LNCAP (cell line): ENCODE measurements at regions not wholly inside any gene's neighbourhood (a gene's known extent, or its start where the extent isn't known, plus 50 kb on each side); places are given as distances from the start of the nearest gene placed in this dataset.

ENCODE experiments used
- TF ChIP-seq, protein P1 (sequence below): fragments of 450-650 bp; IDR thresholded peaks from 2 replicates; pipeline ENCODE4 v1.5.1; 2017; ENCODE audit warnings: mild to moderate bottlenecking

DNA sequence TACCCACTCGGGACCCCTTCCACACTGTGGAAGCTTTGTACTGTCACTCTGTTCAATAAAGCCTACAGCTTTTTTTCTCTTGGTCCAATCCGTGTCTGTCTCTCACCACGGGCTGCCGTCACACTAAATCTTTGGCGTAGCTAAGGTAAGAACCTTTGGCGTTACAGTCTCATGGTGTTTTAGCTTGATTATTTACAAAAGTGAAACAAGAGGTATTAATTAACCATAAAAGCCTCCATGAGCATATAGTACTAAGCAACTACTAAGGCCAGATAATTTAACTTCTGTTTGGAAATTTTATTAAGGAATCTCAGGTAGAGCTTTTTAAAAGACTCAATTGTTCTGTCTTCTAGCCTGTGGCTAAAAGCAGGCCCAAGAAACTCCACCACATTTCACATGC, 370.7 kb upstream of the TRPC7 start:
- TF ChIP-seq, protein P1, sequence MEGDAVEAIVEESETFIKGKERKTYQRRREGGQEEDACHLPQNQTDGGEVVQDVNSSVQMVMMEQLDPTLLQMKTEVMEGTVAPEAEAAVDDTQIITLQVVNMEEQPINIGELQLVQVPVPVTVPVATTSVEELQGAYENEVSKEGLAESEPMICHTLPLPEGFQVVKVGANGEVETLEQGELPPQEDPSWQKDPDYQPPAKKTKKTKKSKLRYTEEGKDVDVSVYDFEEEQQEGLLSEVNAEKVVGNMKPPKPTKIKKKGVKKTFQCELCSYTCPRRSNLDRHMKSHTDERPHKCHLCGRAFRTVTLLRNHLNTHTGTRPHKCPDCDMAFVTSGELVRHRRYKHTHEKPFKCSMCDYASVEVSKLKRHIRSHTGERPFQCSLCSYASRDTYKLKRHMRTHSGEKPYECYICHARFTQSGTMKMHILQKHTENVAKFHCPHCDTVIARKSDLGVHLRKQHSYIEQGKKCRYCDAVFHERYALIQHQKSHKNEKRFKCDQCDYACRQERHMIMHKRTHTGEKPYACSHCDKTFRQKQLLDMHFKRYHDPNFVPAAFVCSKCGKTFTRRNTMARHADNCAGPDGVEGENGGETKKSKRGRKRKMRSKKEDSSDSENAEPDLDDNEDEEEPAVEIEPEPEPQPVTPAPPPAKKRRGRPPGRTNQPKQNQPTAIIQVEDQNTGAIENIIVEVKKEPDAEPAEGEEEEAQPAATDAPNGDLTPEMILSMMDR: no peak

GRCh38 chr5:136734628-136735027, 369.3 kb upstream of the TRPC7 start:
- TF ChIP-seq, protein P1: no peak

DNA sequence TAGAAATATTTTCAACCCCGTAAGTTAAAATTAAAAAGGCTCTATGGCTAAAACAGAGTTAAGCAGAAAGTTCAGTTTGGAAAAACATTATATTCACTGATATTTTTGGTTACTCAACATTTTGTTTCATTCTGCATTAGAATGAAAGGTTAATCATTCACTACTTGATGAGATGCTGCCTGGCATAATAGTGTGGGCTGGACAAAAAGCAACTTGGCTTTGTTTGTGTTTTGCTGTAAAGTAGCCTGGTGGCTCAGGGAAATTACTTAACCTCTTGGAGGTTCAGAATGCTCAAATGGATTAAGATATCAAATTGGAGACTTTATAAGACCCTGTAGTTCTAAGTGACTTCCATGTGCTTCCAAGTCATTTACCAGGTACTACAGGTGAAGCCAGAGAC, 367.4 kb upstream of the TRPC7 start:
- TF ChIP-seq, protein P1: no peak

- TF ChIP-seq, protein P1: no peak
Observed at GRCh38 chr5:136731241-136731900, 366.0 kb upstream of the TRPC7 start.

GRCh38 chr5:136730426-136730825, 365.1 kb upstream of the TRPC7 start:
- TF ChIP-seq, protein P1: no peak

DNA sequence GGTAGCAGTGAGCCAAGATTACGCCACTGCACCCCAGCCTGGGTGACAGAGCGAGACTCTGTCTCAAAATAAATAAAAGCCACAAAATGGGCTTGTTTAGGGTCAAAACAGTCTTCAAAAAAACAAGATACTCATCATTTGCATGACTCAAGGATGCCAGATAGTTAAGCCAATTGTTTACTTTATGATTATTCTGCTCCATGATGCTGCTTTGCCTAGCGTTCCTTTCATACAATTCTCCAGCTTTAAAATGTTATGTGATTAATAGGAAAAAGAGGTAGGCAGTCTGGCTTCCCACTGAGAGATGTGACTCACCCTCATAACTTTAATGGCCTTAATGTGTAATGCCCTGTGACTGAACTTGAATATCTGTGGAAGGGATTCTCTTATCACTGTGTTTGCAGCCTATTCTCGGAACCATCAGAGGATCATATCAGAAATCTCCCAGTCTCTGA, 364.6 kb upstream of the TRPC7 start:
- TF ChIP-seq, protein P1: no peak

- TF ChIP-seq, protein P1: no peak
Observed at GRCh38 chr5:136726506-136726905, 361.2 kb upstream of the TRPC7 start.

- TF ChIP-seq, protein P1: no peak
Observed at GRCh38 chr5:136724161-136724560, 358.8 kb upstream of the TRPC7 start.
